A673 (cell line): ENCODE measurements at regions not wholly inside any gene's neighbourhood (a gene's known extent, or its start where the extent isn't known, plus 50 kb on each side); places are given as distances from the start of the nearest gene placed in this dataset.
"Not testable (repeated sequence)": the region's sequence is repeated elsewhere in the genome, so short reads cannot be mapped to it uniquely, and the experiment has no call there.

Experiments
- BruUV-seq: library from RNA; stranded (reverse); fragments of 400-500 nt; replicated peaks from 2 replicates; lab custom pipeline; 2021; lab: Mats Ljungman, UMichigan
- CTCF ChIA-PET: fragments of 300-600 bp; sonication (Branson Sonifier 250); formaldehyde crosslinking; loops from one replicate; lab custom pipeline; 2022; ENCODE audit warnings: antibody characterized with exemption; lab: Charles Lee
- POLR2A ChIA-PET: fragments of 300-600 bp; sonication (Branson Sonifier 250); formaldehyde crosslinking; loops from one replicate; lab custom pipeline; 2022; ENCODE audit warnings: antibody characterized with exemption; ENCODE audit not compliant: low non-redundant PET; lab: Charles Lee
- DNase-seq: peaks from one replicate; pipeline ENCODE4 v3.0.0-alpha.2; 2015; ENCODE audit warnings: low spot score
- H3K27ac ChIP-seq: fragments of 200-600 bp; sonication (generic); 2 replicates; pipeline ENCODE4 v1.5.1; 2016; ENCODE audit warnings: mixed run types, low read depth, mild to moderate bottlenecking, mixed read lengths, antibody characterized with exemption, low read length; ENCODE audit not compliant: poor library complexity, severe bottlenecking
- H3K27me3 ChIP-seq: fragments of 200-600 bp; sonication (generic); replicated peaks from 2 replicates; pipeline ENCODE4 v1.6.1; 2017; ENCODE audit warnings: mixed run types, low read depth, mild to moderate bottlenecking, mixed read lengths, antibody characterized with exemption, low read length; ENCODE audit not compliant: insufficient read depth, poor library complexity
- H3K36me3 ChIP-seq: fragments of 200-600 bp; sonication (generic); 2 replicates; pipeline ENCODE4 v1.6.1; 2016; ENCODE audit warnings: mixed run types, mild to moderate bottlenecking, mixed read lengths, antibody characterized with exemption, low read length; ENCODE audit not compliant: insufficient read depth, poor library complexity, severe bottlenecking
- H3K4me1 ChIP-seq: fragments of 200-600 bp; sonication (generic); 2 replicates; pipeline ENCODE4 v1.6.1; 2017; ENCODE audit warnings: mixed run types, mild to moderate bottlenecking, mixed read lengths, antibody characterized with exemption, low read length; ENCODE audit not compliant: insufficient read depth, poor library complexity, severe bottlenecking
- H3K4me3 ChIP-seq: fragments of 200-600 bp; sonication (generic); 2 replicates; pipeline ENCODE4 v1.5.1; 2016; ENCODE audit warnings: low read depth, mixed run types, mild to moderate bottlenecking, mixed read lengths, low read length; ENCODE audit not compliant: poor library complexity, severe bottlenecking
- H3K9me3 ChIP-seq: fragments of 200-600 bp; sonication (generic); 2 replicates; pipeline ENCODE4 v1.6.1; 2016; ENCODE audit warnings: mixed run types, low read depth, mild to moderate bottlenecking, mixed read lengths, antibody characterized with exemption, low read length; ENCODE audit not compliant: poor library complexity, severe bottlenecking
- CTCF ChIP-seq: fragments of 300-800, 200-600 bp; sonication (generic); conservative IDR thresholded peaks from 2 replicates; pipeline ENCODE4 v1.5.1; 2017; ENCODE audit warnings: low read depth, mild to moderate bottlenecking, antibody characterized with exemption, low read length, moderate library complexity, mixed read lengths
- EZH2 ChIP-seq: fragments of 200-600 bp; sonication (generic); IDR thresholded peaks from 2 replicates; pipeline ENCODE4 v1.6.1; 2017; ENCODE audit warnings: borderline replicate concordance, low read depth, mild to moderate bottlenecking, mixed read lengths, antibody characterized with exemption, low read length; ENCODE audit not compliant: poor library complexity, severe bottlenecking
- intact Hi-C: fragments of 100-400 bp; cut with micrococcal nuclease; formaldehyde crosslinking; loops from one replicate; pipeline ENCODE4 v1.10.0; 2022; ENCODE audit not compliant: unreplicated experiment

GRCh38 chr1:10950316-10951172, 61.9 kb upstream of the TARDBP start:
- no peak overlapping the region for H3K27ac ChIP-seq
- H3K4me3 ChIP-seq: no peak overlapping the region
- intact Hi-C loops: no loop called here
- H3K36me3 ChIP-seq: no peaks in the 10 kb centered on the region
- ChIA-PET POLR2A (no interaction called here), CTCF (interaction anchor here (0.7 kb wide), 1 partner anchor 1279 kb away, joined by 7 read pairs; no protein-coding TSS in a partner anchor)
- peaks cover 7% of the 10 kb centered on the region for H3K4me1 ChIP-seq
- BruUV-seq: no TSS peak
- no peaks in the 10 kb centered on the region for H3K27me3 ChIP-seq
- TF ChIP-seq CTCF (no peak), EZH2 (no peak)
- H3K9me3 ChIP-seq: no peaks in the 10 kb centered on the region
- no peak for DNase-seq

DNA sequence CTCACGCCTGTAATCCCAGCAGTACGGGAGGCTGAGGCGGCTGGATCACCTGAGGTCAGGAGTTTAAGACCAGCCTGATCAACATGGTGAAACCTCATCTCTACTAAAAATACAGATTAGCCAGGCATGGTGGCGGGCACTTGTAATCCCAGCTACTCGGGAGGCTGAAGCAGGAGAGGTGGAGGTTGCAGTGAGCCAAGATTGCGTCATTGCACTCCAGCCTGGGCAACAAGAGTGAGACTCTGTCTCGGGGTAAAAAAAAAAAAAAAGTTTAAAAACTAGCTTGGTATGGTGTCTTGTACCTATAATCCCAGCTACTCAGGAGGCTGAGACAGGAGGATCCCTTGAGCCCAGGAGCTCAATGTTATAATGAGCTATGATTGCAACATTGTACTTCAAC, 61.2 kb upstream of the TARDBP start:
- BruUV-seq, POLR2A ChIA-PET: not testable (repeated sequence)

GRCh38 chr1:10951961-10952360, 60.5 kb upstream of the TARDBP start:
- no peak overlapping the region for H3K27ac ChIP-seq
- no peak overlapping the region for H3K4me3 ChIP-seq
- TF ChIP-seq EZH2: no peak
- no peak for TF ChIP-seq CTCF
- H3K4me1 ChIP-seq: no peaks in the 10 kb centered on the region
- no peaks in the 10 kb centered on the region for H3K36me3 ChIP-seq
- DNase-seq: no peak
- POLR2A ChIA-PET: no interaction called here
- BruUV-seq: no TSS peak
- CTCF ChIA-PET: no interaction called here
- H3K27me3 ChIP-seq: no peaks in the 10 kb centered on the region
- H3K9me3 ChIP-seq: no peaks in the 10 kb centered on the region
- intact Hi-C loops: no loop called here

More for the DNA sequence above, 61.2 kb upstream of the TARDBP start:
- H3K36me3 ChIP-seq, H3K9me3 ChIP-seq, H3K27ac ChIP-seq, intact Hi-C loops, DNase-seq, H3K27me3 ChIP-seq, H3K4me1 ChIP-seq, H3K4me3 ChIP-seq: not testable (repeated sequence)
- CTCF ChIA-PET: interaction anchor here (0.7 kb wide), 1 partner anchor 1279 kb away, joined by 7 read pairs; no protein-coding TSS in a partner anchor
